ENCODE measurements at regions not wholly inside any gene's neighbourhood (a gene's known extent, or its start where the extent isn't known, plus 50 kb on each side); places are given as distances from the start of the nearest gene placed in this dataset.

DNA sequence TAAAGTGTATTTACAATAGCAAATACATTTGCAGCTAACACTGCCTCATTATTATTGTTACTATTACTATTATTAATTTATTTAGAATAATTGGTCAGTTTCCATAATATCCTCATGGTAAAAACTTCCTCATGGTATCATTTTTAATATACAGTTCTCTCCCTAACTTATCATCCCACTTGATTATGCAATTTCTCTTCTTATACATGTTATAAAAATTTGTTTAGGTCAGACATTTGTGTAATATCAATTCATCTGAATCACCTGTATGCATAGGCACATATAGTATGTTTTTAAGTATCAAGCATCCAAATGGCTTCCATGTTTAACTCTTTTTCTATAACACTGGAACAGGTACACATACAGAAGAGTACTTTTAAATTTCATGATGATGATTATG lies 210.8 kb upstream of the STARD13 start:
- Histone ChIP-seq H4K20me1 (ENCODE audit: insufficient read depth, low read length) (no peaks in the 10 kb centered on the region), H3K79me2 (ENCODE audit: low read length) (no peaks in the 10 kb centered on the region), H3K9me3 (ENCODE audit: insufficient read depth, low read length) (no peaks in the 10 kb centered on the region), H3K4me1 (ENCODE audit: low read length) (no peaks in the 10 kb centered on the region), H3K4me3 (ENCODE audit: low read length) (no peak overlapping the region), H3K27me3 (ENCODE audit: low read depth, low read length) (no peaks in the 10 kb centered on the region), H3K4me2 (ENCODE audit: low read length) (no peak overlapping the region), H3K36me3 (replicated peaks; ENCODE audit: low read depth, low read length) (no peaks in the 10 kb centered on the region), H3K9ac (ENCODE audit: low read length) (no peak overlapping the region), H3K27ac (ENCODE audit: low read length) (no peak overlapping the region), H2AFZ (ENCODE audit: low read depth, low read length) (no peak overlapping the region)
- TF ChIP-seq, protein P1, sequence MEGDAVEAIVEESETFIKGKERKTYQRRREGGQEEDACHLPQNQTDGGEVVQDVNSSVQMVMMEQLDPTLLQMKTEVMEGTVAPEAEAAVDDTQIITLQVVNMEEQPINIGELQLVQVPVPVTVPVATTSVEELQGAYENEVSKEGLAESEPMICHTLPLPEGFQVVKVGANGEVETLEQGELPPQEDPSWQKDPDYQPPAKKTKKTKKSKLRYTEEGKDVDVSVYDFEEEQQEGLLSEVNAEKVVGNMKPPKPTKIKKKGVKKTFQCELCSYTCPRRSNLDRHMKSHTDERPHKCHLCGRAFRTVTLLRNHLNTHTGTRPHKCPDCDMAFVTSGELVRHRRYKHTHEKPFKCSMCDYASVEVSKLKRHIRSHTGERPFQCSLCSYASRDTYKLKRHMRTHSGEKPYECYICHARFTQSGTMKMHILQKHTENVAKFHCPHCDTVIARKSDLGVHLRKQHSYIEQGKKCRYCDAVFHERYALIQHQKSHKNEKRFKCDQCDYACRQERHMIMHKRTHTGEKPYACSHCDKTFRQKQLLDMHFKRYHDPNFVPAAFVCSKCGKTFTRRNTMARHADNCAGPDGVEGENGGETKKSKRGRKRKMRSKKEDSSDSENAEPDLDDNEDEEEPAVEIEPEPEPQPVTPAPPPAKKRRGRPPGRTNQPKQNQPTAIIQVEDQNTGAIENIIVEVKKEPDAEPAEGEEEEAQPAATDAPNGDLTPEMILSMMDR (IDR thresholded peaks at IDR 0.05; ENCODE audit: low read depth, low read length): no peak
- TF ChIP-seq EZH2phosphoT487 (IDR thresholded peaks at IDR 0.05; ENCODE audit: low read depth): no peak

DNA sequence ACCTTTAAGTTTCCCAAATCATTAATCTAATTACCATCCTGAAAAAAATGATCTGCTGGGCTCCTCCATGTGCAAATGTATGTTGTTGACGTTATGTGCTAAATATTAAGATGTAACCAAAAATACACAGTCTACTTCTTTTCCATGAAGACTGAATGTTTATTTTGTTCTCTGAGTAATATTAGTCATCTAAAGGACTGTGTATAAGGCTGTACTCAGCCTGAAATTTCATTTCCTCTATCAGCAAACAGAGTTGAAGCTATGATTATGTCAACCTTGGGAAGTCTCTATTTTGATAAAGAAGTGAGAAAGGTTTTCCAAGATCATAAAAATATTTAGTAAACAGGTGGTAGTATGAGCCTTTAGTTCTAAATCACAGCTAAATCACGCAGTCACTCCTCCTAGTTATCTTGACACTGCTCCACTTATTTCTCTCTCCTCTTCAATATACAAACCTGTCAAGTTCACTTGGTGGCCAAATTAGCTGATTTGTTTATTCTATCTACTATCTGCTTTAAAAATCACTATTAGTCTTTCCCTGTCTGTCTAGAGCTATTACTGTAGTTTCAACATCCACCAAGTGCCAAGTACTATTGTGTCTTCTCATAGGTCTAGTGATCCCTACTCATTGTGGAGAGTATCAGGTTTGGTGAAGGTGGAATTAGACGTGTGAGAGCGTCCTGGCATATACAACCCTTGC lies 211.7 kb upstream of the STARD13 start:
- Histone ChIP-seq H3K9ac (ENCODE audit: low read length) (no peak overlapping the region), H4K20me1 (ENCODE audit: insufficient read depth, low read length) (no peaks in the 10 kb centered on the region), H3K27me3 (ENCODE audit: low read depth, low read length) (no peaks in the 10 kb centered on the region), H3K4me2 (ENCODE audit: low read length) (no peak overlapping the region), H3K36me3 (replicated peaks; ENCODE audit: low read depth, low read length) (no peaks in the 10 kb centered on the region), H3K4me3 (ENCODE audit: low read length) (no peak overlapping the region), H3K79me2 (ENCODE audit: low read length) (no peaks in the 10 kb centered on the region), H2AFZ (ENCODE audit: low read depth, low read length) (no peak overlapping the region), H3K4me1 (ENCODE audit: low read length) (no peaks in the 10 kb centered on the region), H3K9me3 (ENCODE audit: insufficient read depth, low read length) (no peaks in the 10 kb centered on the region), H3K27ac (ENCODE audit: low read length) (no peak overlapping the region)
- TF ChIP-seq, protein P1 (IDR thresholded peaks at IDR 0.05; ENCODE audit: low read depth, low read length): no peak
- TF ChIP-seq EZH2phosphoT487 (IDR thresholded peaks at IDR 0.05; ENCODE audit: low read depth): no peak

DNA sequence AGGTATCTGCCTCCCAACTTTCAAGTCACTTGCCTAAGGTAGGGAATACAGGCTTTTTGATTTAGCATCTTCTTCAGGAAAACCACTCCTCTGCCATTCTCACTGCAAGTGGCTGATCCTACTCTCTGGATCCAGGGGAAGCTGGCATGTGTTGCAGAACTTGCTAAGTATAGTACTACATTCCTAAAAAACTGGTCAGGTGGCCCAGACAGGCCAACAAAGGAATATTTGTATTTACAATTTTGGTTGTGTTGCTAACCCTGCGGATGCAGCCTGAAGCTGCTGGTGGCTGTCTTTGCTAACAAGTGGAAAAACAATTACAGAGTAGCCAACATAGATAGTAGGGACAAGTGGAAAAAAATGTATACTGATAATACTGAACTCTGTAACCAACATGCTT lies 222.5 kb upstream of the STARD13 start:
- H3K27me3 ChIP-seq (ENCODE audit: low read depth, low read length): no peaks in the 10 kb centered on the region
- no peak overlapping the region for H2AFZ ChIP-seq (ENCODE audit: low read depth, low read length)
- H3K9ac ChIP-seq (ENCODE audit: low read length): no peak overlapping the region
- no peak overlapping the region for H3K4me2 ChIP-seq (ENCODE audit: low read length)
- H3K36me3 ChIP-seq (replicated peaks; ENCODE audit: low read depth, low read length): no peaks in the 10 kb centered on the region
- no peaks in the 10 kb centered on the region for H3K79me2 ChIP-seq (ENCODE audit: low read length)
- no peaks in the 10 kb centered on the region for H3K4me1 ChIP-seq (ENCODE audit: low read length)
- no peaks in the 10 kb centered on the region for H4K20me1 ChIP-seq (ENCODE audit: insufficient read depth, low read length)
- no peak overlapping the region for H3K27ac ChIP-seq (ENCODE audit: low read length)
- no peak overlapping the region for H3K4me3 ChIP-seq (ENCODE audit: low read length)
- TF ChIP-seq, protein P1 (IDR thresholded peaks at IDR 0.05; ENCODE audit: low read depth, low read length): no peak
- TF ChIP-seq EZH2phosphoT487 (IDR thresholded peaks at IDR 0.05; ENCODE audit: low read depth): no peak
- H3K9me3 ChIP-seq (ENCODE audit: insufficient read depth, low read length): no peaks in the 10 kb centered on the region

DNA sequence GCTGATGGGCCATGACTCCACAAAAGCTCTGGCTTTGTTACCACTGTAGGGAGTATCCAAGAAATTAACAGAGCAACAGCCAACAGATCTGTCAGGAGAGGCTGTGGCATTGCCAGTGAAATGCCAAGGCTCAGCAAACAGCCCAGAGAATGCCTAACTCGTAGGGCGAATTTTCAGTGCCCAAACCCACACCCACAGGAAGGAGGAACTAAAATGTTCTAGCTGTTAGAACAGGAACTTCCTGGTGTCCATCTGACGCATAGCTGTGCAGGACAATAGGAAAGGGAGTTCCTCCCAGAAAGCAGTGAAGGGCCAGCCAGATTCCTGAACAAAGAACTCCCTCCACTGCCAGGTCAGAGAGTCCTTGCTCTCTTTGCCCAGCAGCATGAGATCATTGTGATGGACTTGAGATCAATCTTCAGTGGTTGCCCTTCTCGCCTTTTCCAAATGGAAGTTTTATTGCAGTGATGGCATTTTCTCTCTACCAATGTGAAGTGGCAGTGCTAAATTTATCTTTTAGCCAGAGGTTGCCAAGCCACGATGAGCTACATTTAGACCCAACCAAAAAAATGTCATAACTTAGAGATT lies 224.2 kb upstream of the STARD13 start:
- Histone ChIP-seq H3K79me2 (ENCODE audit: low read length) (no peaks in the 10 kb centered on the region), H3K27ac (ENCODE audit: low read length) (no peak overlapping the region), H3K9ac (ENCODE audit: low read length) (no peak overlapping the region), H3K4me1 (ENCODE audit: low read length) (no peaks in the 10 kb centered on the region), H3K27me3 (ENCODE audit: low read depth, low read length) (no peaks in the 10 kb centered on the region), H4K20me1 (ENCODE audit: insufficient read depth, low read length) (no peaks in the 10 kb centered on the region), H3K36me3 (replicated peaks; ENCODE audit: low read depth, low read length) (no peaks in the 10 kb centered on the region), H3K9me3 (ENCODE audit: insufficient read depth, low read length) (no peaks in the 10 kb centered on the region), H3K4me2 (ENCODE audit: low read length) (no peak overlapping the region), H3K4me3 (ENCODE audit: low read length) (no peak overlapping the region), H2AFZ (ENCODE audit: low read depth, low read length) (peak overlapping the region; percentile 52; the same call in 1 of the 2 replicates)
- TF ChIP-seq, protein P1 (IDR thresholded peaks at IDR 0.05; ENCODE audit: low read depth, low read length): no peak
- no peak for TF ChIP-seq EZH2phosphoT487 (IDR thresholded peaks at IDR 0.05; ENCODE audit: low read depth)
